Activated CD4-positive, alpha-beta T cell treated with anti-CD3 and anti-CD28 coated beads, Interleukin-2, amount 10 ng/mL, durations not matched to agents 24 days and 14 days (primary cell): ENCODE measurements at regions not wholly inside any gene's neighbourhood (a gene's known extent, or its start where the extent isn't known, plus 50 kb on each side); places are given as distances from the start of the nearest gene placed in this dataset.
"Not testable (repeated sequence)": the region's sequence is repeated elsewhere in the genome, so short reads cannot be mapped to it uniquely, and the experiment has no call there.

Experiments used
- DNase-seq: peaks from one replicate; pipeline ENCODE4 v3.0.0; 2022
- H3K27ac Mint-ChIP-seq: one replicate; pipeline ENCODE4 v1.8.0; 2022; ENCODE audit warnings: mild to moderate bottlenecking, mixed read lengths
- H3K27me3 Mint-ChIP-seq: one replicate; pipeline ENCODE4 v1.8.0; 2022; ENCODE audit warnings: mixed read lengths
- H3K36me3 Mint-ChIP-seq: one replicate; pipeline ENCODE4 v1.8.0; 2022; ENCODE audit warnings: low read depth, mild to moderate bottlenecking, mixed read lengths
- H3K4me1 Mint-ChIP-seq: one replicate; pipeline ENCODE4 v1.8.0; 2021; ENCODE audit warnings: mixed read lengths
- H3K4me3 Mint-ChIP-seq: one replicate; pipeline ENCODE4 v1.8.0; 2022; ENCODE audit warnings: mild to moderate bottlenecking, moderate library complexity, mixed read lengths
- H3K9me3 Mint-ChIP-seq: one replicate; pipeline ENCODE4 v1.8.0; 2021; ENCODE audit warnings: mixed read lengths
- intact Hi-C: fragments of 100-400 bp; cut with micrococcal nuclease; formaldehyde crosslinking; loops from one replicate; pipeline ENCODE4 v1.15.1; 2023

DNA sequence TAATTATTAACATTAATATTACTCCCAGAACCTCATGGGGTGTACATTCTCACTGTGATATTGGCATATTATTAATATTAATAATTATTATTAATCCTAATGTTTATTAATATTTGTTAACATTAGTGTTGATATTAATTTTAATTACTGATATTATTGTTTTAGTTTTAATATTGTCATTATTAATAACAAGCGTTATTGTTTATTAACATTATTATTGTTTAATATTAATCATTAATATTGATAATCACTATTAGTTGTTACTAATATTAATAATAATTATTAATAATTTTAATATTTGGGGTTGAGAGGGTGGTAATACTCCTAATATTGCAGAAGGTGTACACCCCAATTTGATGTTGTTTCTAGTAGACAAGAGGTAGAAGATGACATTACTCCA lies 193.1 kb upstream of the XIRP2 start:
- Mint-ChIP-seq H3K4me1 (no peaks in the 10 kb centered on the region), H3K4me3 (no peak overlapping the region), H3K27me3 (no peaks in the 10 kb centered on the region), H3K27ac (no peak overlapping the region), H3K36me3 (no peaks in the 10 kb centered on the region), H3K9me3 (peaks cover 2% of the 10 kb centered on the region)
- intact Hi-C loops, result loop anchor here (5.0 kb wide), 1 partner anchor 132 kb away; no protein-coding TSS in a partner anchor
- no peak for DNase-seq

DNA sequence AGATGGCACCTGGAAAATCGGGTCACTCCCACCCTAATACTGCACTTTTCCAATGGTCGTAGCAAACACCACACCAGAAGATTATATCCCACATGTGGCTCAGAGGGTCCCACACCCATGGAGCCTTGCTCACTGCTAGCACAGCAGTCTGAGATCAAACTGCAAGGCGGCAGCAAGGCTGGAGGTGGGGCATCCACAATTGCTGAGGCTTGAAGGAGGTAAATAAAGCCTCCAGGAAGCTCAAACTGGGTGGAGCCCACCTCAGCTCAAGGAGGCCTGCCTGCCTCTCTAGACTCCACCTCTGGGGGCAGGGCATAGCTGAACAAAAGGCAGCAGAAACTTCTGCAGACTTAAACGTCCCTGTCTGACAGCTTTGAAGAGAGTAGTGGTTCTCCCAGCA lies 192.0 kb upstream of the SCN7A start:
- H3K4me3 Mint-ChIP-seq, H3K9me3 Mint-ChIP-seq, DNase-seq, intact Hi-C loops, H3K4me1 Mint-ChIP-seq, H3K27ac Mint-ChIP-seq, H3K27me3 Mint-ChIP-seq, H3K36me3 Mint-ChIP-seq: not testable (repeated sequence)

DNA sequence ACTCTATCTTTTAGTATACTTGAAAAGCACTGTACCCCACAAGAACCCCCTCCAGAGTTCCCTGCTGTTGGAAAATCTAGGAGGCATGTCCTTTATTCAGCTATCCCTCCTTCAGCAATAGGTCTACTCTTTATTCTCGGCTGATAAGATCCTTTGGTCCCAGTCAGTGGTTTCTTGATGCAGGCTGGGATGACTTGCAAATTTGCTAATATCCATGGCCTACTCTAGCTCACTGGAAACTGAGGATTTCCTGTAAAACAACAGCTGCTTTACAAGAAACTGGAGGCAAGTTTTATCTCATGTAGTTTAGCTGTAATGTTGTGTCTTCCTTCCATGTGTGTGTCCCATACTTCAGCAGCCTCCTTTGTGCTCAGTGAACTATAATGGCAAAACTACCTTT lies 183.9 kb upstream of the SCN7A start:
- H3K9me3 Mint-ChIP-seq, result no peaks in the 10 kb centered on the region
- H3K4me1 Mint-ChIP-seq, result no peaks in the 10 kb centered on the region
- H3K27ac Mint-ChIP-seq, result no peak overlapping the region
- no peak overlapping the region for H3K4me3 Mint-ChIP-seq
- no peaks in the 10 kb centered on the region for H3K27me3 Mint-ChIP-seq
- intact Hi-C loops, result no loop called here
- no peaks in the 10 kb centered on the region for H3K36me3 Mint-ChIP-seq
- no peak for DNase-seq

DNA sequence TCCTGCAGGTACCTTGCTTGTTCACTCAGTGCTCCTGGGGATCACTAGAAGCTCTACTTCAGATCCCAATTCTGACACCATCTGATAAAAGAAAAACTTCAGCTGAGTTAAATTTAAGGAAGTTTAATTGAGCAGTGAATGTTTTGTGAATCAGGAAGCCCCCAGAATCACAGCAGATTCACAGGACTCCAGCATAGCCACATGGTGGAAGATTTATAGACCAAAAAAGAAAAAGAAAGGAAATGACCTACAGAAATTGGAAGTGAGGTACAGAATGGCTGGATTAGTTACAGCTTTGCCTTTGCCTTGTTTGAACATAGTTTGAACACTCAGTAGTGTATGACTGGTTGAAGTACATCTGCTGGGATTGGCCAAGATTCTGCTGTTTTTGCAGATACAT lies 182.7 kb upstream of the SCN7A start:
- Mint-ChIP-seq H3K9me3 (no peaks in the 10 kb centered on the region), H3K27me3 (no peaks in the 10 kb centered on the region), H3K4me3 (no peak overlapping the region), H3K27ac (no peak overlapping the region), H3K36me3 (no peaks in the 10 kb centered on the region), H3K4me1 (no peaks in the 10 kb centered on the region)
- intact Hi-C loops, result no loop called here
- DNase-seq, result no peak

DNA sequence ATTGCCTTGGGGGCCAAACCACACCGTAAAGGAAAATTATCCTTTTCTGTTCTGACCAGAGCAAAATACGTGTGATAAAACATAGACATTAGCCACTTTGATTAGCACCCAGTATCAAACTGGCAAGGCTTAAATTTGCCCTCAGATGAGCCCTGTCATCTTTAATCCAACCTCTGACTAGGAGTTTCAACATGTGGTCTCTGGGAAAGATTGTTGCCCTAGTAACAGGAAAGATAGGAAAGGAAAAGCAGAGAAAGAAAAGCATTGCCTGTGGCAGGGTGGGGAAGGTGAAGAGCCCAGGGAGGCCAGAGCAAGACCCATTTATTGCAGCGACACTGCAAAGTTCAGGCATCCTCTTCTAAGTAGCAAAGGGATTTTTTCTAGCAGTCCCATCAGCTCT lies 181.5 kb upstream of the SCN7A start:
- H3K4me1 Mint-ChIP-seq, result no peaks in the 10 kb centered on the region
- H3K36me3 Mint-ChIP-seq, result no peaks in the 10 kb centered on the region
- no peaks in the 10 kb centered on the region for H3K9me3 Mint-ChIP-seq
- no peak for DNase-seq
- no peak overlapping the region for H3K4me3 Mint-ChIP-seq
- no peak overlapping the region for H3K27ac Mint-ChIP-seq
- H3K27me3 Mint-ChIP-seq, result no peaks in the 10 kb centered on the region
- intact Hi-C loops, result no loop called here

DNA sequence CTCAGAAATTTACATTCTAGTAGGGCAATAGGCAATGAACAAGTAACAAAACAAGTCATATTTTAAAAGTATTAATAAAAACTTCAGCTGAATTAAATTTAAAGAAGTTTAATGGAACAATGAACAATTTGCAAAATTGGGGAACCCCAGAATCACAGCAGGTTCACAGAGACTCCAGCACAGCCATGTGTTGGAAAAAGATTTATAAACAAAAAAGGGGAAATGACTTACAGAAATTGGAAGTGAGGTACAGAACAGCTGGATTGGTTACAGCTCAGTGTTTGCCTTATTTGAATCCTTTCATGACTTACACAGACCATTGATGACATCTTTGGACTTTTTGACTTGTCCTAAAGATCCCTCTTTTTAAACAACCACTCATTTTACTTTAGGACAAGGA lies 179.9 kb upstream of the SCN7A start:
- intact Hi-C loops, result no loop called here
- H3K27ac Mint-ChIP-seq, result no peak overlapping the region
- no peaks in the 10 kb centered on the region for H3K27me3 Mint-ChIP-seq
- DNase-seq, result no peak
- H3K36me3 Mint-ChIP-seq, result no peaks in the 10 kb centered on the region
- H3K9me3 Mint-ChIP-seq, result no peaks in the 10 kb centered on the region
- H3K4me1 Mint-ChIP-seq, result no peaks in the 10 kb centered on the region
- no peak overlapping the region for H3K4me3 Mint-ChIP-seq

DNA sequence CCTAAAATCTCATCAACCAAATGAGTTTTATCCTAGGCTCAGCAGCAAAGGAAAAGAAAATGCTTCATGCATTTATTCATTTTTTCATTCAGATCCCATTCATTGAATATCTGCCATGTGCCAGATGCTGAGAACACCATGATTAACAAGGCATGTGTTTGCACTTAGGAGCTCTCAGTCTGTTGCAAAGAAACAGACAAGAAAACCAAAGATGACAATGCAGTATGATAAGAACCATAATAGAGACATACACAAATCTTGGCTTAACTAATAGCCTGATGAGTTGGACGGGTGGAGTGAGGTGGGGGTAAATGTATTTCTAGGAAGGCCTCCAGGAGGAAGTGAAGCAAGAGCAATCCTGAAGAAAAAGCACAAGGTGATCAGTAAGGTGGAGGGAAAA lies 177.8 kb upstream of the SCN7A start:
- Mint-ChIP-seq H3K4me1 (no peaks in the 10 kb centered on the region), H3K36me3 (no peaks in the 10 kb centered on the region), H3K9me3 (no peaks in the 10 kb centered on the region), H3K27ac (no peak overlapping the region), H3K4me3 (no peak overlapping the region), H3K27me3 (no peaks in the 10 kb centered on the region)
- DNase-seq, result no peak
- intact Hi-C loops, result no loop called here

DNA sequence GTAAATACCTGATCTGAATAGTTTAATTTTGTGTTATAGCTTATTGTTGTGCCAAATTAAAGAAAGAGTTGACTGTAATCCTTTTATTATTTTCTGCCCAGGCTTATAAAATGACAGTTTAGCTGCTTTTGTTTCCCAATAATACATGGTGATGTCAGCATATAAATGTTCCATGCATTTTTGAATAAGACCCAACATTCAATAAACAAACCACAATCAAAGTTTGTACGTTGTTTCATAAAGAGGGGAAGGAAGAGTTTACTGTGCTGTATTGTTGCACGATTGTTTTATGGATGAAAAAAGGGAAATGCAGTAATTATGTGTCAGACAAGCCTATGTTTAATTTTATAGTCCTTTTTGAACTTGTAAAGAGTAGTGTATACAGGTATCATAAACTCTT lies 177.2 kb upstream of the SCN7A start:
- Mint-ChIP-seq H3K27ac (no peak overlapping the region), H3K4me1 (no peaks in the 10 kb centered on the region), H3K36me3 (no peaks in the 10 kb centered on the region), H3K9me3 (no peaks in the 10 kb centered on the region), H3K4me3 (no peak overlapping the region), H3K27me3 (no peaks in the 10 kb centered on the region)
- DNase-seq, result no peak
- intact Hi-C loops, result no loop called here

DNA sequence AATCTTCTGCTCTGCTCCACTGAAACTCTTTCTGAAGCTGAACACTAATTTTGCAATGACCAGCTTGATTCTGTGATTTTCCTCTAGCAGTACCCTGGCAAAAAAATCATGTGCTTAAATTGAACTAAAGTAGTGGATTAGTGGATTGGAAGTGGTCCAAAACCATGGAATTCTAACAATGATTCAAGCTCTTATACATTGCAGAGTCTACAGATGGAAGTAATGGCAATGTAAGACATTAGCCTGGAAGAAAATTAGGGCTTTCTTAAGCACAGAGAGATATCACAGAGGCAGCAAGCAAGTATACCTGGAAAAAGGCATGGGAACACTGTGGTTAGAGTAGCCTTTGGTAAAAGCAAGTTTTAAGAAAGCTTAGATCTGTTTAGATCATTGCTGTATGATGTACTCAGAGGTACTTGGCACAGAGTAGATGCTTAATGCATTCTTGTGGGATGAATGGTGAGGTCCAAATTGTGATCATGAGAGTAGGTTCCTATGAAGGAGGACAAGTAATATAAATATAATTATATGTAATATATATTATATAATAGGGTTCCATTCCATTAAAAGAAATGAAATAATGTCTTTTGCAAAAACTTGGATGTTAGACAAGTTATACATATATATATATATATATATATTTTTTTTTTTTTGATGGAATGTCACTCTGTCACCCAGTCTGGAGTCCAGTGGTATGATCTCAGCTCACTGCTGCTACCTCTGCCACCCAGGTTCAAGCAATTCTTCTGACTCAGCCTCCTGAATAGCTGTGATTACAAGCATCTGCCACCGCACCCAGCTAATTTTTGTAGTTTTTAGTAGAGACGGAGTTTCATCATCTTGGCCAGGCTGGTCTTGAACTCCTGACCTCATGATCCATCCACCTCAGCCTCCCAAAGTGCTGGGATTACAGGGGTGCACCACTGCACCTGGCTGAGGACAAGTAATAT lies 172.2 kb upstream of the SCN7A start:
- intact Hi-C loops, result no loop called here
- DNase-seq, result no peak
- H3K9me3 Mint-ChIP-seq, result no peaks in the 10 kb centered on the region

DNA sequence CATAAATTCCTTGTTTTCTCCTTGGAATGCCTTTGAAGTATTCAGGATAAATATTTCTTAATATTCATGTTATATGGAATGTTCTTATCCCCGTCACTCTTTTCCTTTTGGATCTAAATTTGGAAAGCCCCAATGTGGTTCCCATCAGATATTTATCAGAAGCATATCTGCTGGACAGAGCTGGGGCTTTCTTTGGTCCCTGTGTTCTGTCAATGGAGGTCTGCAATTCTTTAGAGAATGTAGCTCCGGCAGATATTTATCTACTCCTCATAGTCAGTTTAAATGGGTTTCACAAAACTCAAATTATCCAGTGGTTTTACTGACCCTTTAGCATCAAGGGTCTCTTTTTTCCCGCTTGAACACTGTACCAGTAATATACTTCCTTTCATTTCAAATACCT lies 167.8 kb upstream of the SCN7A start:
- no peaks in the 10 kb centered on the region for H3K9me3 Mint-ChIP-seq
- no peaks in the 10 kb centered on the region for H3K27me3 Mint-ChIP-seq
- DNase-seq, result no peak
- intact Hi-C loops, result no loop called here
- no peak overlapping the region for H3K27ac Mint-ChIP-seq
- no peaks in the 10 kb centered on the region for H3K4me1 Mint-ChIP-seq
- H3K4me3 Mint-ChIP-seq, result no peak overlapping the region
- no peaks in the 10 kb centered on the region for H3K36me3 Mint-ChIP-seq

More for the DNA sequence above, 172.2 kb upstream of the SCN7A start:
- H3K4me3 Mint-ChIP-seq, result no peak overlapping the region
- no peaks in the 10 kb centered on the region for H3K27me3 Mint-ChIP-seq
- no peaks in the 10 kb centered on the region for H3K36me3 Mint-ChIP-seq
- no peak overlapping the region for H3K27ac Mint-ChIP-seq
- no peaks in the 10 kb centered on the region for H3K4me1 Mint-ChIP-seq

DNA sequence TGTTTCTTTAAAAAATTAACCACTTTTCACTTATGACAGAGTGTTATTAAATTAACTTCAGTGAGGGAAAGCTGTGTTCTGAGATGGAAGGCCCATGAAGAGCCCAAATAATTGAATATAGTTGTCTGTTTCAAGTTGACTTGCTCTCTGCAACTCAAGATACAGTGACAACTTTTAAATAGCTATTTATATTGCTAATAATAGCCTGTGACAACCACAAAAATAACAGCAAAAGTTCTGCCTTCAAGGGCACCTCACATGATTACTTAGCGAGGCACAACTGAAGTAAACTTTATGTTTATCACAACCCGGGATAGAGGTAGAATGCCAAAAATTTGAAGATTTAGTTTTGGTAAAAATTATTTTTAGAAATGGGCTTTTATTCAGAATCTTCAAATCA lies 167.3 kb upstream of the SCN7A start:
- no peak overlapping the region for H3K27ac Mint-ChIP-seq
- DNase-seq, result no peak
- no peaks in the 10 kb centered on the region for H3K27me3 Mint-ChIP-seq
- H3K36me3 Mint-ChIP-seq, result no peaks in the 10 kb centered on the region
- H3K4me3 Mint-ChIP-seq, result no peak overlapping the region
- no peaks in the 10 kb centered on the region for H3K9me3 Mint-ChIP-seq
- intact Hi-C loops, result no loop called here
- no peaks in the 10 kb centered on the region for H3K4me1 Mint-ChIP-seq

DNA sequence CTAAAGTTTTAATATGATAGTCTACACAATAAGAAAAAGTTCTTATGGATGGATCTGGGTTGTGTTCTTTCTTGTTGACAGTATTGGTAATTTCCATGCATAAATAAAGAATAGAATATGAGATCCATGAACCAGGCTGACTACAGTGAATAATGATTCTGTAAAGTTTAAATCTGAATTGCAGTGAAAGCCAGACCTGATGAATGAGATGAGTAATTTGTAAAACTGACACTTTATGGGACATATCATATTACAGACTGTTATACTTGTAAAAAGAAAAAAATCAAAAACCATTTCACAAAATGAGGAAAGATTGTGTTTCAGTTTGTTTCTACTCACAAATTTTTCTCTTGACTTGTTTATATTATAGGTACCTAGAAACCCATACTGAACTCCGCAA lies 164.9 kb upstream of the SCN7A start:
- H3K27ac Mint-ChIP-seq, result no peak overlapping the region
- no peak overlapping the region for H3K4me3 Mint-ChIP-seq
- H3K27me3 Mint-ChIP-seq, result no peaks in the 10 kb centered on the region
- H3K36me3 Mint-ChIP-seq, result no peaks in the 10 kb centered on the region
- no peak for DNase-seq
- no peaks in the 10 kb centered on the region for H3K9me3 Mint-ChIP-seq
- intact Hi-C loops, result no loop called here
- H3K4me1 Mint-ChIP-seq, result no peaks in the 10 kb centered on the region

DNA sequence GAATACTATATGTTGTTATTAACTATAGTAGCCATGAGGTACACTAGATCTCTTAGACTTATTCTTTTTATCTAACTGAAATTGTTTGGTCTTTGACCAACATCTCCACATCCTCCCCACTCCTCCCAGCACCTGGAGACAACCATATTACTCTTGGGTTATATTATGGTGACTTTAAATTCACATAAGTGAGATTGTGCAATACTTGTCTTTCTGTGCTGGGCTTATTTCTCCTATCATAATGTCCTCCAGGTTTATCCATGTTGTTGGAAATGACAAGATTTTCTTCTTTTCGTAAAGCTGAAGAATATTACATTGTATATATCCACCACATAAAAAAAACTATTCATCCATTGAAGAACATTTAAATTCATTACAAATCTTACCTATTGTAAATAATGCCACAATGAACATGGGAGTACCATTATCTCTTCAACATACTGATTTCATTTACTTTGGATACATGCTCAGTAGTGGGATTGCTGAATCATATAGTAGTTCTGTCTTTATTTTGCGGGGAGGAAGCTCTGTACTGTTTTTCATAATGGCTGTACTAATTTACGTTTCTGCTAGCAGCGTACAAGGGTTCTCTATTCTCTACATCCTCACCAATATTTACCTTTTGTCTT lies 159.2 kb upstream of the SCN7A start:
- Mint-ChIP-seq H3K27me3 (no peaks in the 10 kb centered on the region), H3K4me3 (no peak overlapping the region), H3K4me1 (no peaks in the 10 kb centered on the region), H3K36me3 (no peaks in the 10 kb centered on the region), H3K27ac (no peak overlapping the region), H3K9me3 (no peaks in the 10 kb centered on the region)
- no peak for DNase-seq
- intact Hi-C loops, result no loop called here

DNA sequence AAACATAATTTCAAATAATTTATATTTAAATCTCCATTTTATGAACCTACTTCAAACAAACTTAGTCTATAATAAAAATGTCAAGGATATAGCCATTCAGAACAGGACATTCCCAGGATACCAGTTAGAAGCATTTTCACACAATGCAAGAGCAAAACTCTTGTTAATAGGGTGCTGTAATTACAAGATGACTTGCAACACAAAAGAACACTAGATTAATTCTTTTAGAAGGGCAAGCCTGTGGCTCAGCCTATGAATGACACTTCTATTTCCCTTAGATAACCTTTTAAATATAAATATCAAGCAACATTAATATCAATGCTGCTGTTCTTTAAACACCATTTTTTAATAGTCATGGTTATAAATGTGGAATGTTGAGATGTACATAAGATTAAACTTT lies 157.9 kb upstream of the SCN7A start:
- Mint-ChIP-seq H3K4me3 (no peak overlapping the region), H3K27me3 (no peaks in the 10 kb centered on the region), H3K36me3 (no peaks in the 10 kb centered on the region), H3K27ac (no peak overlapping the region), H3K4me1 (no peaks in the 10 kb centered on the region), H3K9me3 (no peaks in the 10 kb centered on the region)
- intact Hi-C loops, result no loop called here
- no peak for DNase-seq
